Coronary artery (tissue), 2 donors: ENCODE measurements at regions not wholly inside any gene's neighbourhood (a gene's known extent, or its start where the extent isn't known, plus 50 kb on each side); places are given as distances from the start of the nearest gene placed in this dataset.

ENCODE experiments used
- DNase-seq: peaks from one replicate; pipeline ENCODE4 v3.0.0-alpha.2; 2017; ENCODE audit warnings: low spot score
- H3K27ac ChIP-seq, 2 donors: fragments of 200-600 bp; sonication (generic); one replicate each; pipeline ENCODE4 v1.5.1; 2016 to 2019
- H3K4me3 ChIP-seq: fragments of 200-600 bp; sonication (generic); 2 replicates; pipeline ENCODE4 v1.5.1; 2016; ENCODE audit warnings: mild to moderate bottlenecking, moderate library complexity
- TF ChIP-seq, protein P1 (sequence below): fragments of 200-600 bp; sonication (generic); IDR thresholded peaks from one replicate; pipeline ENCODE4 v1.5.1; 2019; ENCODE audit warnings: antibody characterized with exemption

DNA sequence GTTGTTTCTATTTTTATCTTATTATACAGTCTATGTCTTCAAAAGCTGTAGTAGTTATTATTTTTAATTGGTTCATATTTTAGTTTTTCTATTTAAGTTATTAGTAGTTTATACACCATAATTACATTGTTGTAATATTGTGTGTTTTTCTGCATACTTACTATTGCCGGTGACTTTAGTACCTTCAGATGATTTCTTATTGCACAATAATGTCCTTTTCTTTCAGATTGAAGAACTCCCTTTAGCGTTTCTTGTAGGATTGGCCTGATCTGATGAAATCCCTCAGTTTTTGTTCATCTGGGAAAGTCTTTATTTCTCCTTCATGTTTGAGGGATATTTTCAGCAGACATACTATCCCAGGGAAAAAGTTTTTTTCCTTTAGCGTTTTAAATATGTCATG is 74.3 kb upstream of the CREB5 start:
- TF ChIP-seq, protein P1, sequence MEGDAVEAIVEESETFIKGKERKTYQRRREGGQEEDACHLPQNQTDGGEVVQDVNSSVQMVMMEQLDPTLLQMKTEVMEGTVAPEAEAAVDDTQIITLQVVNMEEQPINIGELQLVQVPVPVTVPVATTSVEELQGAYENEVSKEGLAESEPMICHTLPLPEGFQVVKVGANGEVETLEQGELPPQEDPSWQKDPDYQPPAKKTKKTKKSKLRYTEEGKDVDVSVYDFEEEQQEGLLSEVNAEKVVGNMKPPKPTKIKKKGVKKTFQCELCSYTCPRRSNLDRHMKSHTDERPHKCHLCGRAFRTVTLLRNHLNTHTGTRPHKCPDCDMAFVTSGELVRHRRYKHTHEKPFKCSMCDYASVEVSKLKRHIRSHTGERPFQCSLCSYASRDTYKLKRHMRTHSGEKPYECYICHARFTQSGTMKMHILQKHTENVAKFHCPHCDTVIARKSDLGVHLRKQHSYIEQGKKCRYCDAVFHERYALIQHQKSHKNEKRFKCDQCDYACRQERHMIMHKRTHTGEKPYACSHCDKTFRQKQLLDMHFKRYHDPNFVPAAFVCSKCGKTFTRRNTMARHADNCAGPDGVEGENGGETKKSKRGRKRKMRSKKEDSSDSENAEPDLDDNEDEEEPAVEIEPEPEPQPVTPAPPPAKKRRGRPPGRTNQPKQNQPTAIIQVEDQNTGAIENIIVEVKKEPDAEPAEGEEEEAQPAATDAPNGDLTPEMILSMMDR = no peak
- H3K4me3 ChIP-seq = no peak overlapping the region
- no peak for DNase-seq
- H3K27ac ChIP-seq = no peak overlapping the region

GRCh38 chr7:28343462-28343861 is 68.9 kb upstream of the CREB5 start:
- no peak for DNase-seq
- Histone ChIP-seq H3K4me3 (no peak overlapping the region), H3K27ac (no peak overlapping the region)
- TF ChIP-seq, protein P1 = no peak

- no peak overlapping the region for H3K4me3 ChIP-seq
- TF ChIP-seq, protein P1 = no peak
- DNase-seq = no peak
- H3K27ac ChIP-seq = no peak overlapping the region
These were observed 66.1 kb upstream of the CREB5 start for GRCh38 chr7:28346256-28346655.

- TF ChIP-seq, protein P1 = no peak
- Histone ChIP-seq H3K27ac (no peak overlapping the region), H3K4me3 (no peak overlapping the region)
- DNase-seq = no peak
These were observed 65.5 kb upstream of the CREB5 start for GRCh38 chr7:28346676-28347363.

DNA sequence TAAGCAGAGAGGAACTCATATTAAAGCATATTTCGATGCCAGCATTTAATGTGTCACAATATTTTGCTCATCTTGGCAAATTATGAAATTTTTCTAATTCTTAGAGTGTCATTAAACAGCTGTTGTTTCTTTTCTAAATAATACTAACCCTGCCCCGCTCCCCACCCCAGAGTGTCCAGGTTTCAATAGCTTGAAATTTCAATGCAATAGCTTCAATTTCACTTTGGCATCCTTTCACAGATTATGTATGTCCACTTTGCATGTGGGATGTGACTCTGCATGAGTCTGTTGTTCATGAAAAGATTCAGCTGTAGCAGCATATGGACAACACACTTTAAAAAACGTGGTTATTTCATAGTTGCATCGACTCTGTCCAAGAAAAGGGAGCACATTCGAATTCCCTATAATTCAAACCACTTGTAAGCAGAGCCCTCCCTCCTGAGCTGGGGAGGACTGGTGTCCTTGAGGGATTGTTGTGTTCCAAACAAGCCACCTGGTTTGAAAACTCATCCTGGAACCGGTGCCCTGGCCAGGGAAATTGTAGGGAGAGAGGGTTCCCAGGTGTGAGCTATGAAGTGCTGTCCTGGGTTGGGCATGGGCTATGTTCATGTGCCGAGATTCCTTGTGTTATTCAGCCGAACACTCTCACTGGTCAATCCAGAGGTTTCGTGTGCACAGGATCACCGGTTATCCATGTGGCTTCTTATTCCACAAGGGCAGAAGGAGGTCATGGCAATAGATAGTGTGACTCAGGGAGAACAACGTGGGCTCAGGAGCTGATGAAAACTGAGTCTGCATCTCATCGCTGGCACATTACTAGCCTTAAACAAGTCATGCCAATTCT is 64.6 kb upstream of the CREB5 start:
- TF ChIP-seq, protein P1 = no peak
- no peak for DNase-seq

GRCh38 chr7:28348636-28349035 is 63.7 kb upstream of the CREB5 start:
- Histone ChIP-seq H3K27ac (no peak overlapping the region), H3K4me3 (no peak overlapping the region)
- DNase-seq = no peak
- TF ChIP-seq, protein P1 = no peak

More for the DNA sequence above, 64.6 kb upstream of the CREB5 start:
- Histone ChIP-seq H3K27ac (no peak overlapping the region), H3K4me3 (no peak overlapping the region)

DNA sequence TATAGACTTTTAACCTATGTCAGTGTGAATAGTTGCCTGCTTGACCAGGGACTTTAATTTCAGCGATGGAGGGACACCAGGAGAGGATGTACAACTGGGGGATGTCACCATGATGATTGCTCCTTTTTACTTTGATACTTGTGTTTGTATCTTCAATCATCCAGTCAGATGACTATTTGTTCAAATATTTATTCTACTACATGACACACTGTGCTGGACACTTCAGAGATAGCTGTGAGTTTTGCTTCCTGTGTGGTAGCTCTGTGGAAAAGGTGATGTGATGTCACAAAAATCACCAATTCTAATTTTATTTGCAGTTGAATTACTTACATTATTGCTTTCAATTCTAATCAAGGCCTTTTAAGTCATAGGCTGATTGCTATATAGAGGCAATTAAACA is 62.7 kb upstream of the CREB5 start:
- TF ChIP-seq, protein P1 = no peak
- no peak overlapping the region for H3K4me3 ChIP-seq
- no peak for DNase-seq
- H3K27ac ChIP-seq = no peak overlapping the region
